Mesendoderm (in vitro differentiated cells): ENCODE measurements at regions not wholly inside any gene's neighbourhood (a gene's known extent, or its start where the extent isn't known, plus 50 kb on each side); places are given as distances from the start of the nearest gene placed in this dataset.

Source experiments
- DNase-seq: peaks from one replicate; pipeline ENCODE4 v3.0.0; 2013
- H2AK5ac ChIP-seq: 2 replicates; pipeline ENCODE4 v1.6.1; 2013; ENCODE audit warnings: low read length, inconsistent platforms
- H2BK120ac ChIP-seq: 2 replicates; pipeline ENCODE4 v1.6.1; 2013; ENCODE audit warnings: low read depth, mild to moderate bottlenecking, low read length, moderate library complexity, mixed read lengths
- H2BK15ac ChIP-seq: replicated peaks from 2 replicates; pipeline ENCODE4 v1.6.1; 2013; ENCODE audit warnings: low read depth, mild to moderate bottlenecking, moderate library complexity
- H2BK5ac ChIP-seq: 2 replicates; pipeline ENCODE4 v1.6.1; 2013; ENCODE audit warnings: low read length, inconsistent platforms
- H3K18ac ChIP-seq: 2 replicates; pipeline ENCODE4 v1.6.1; 2013; ENCODE audit warnings: mild to moderate bottlenecking, low read length, mixed read lengths
- H3K23ac ChIP-seq: one replicate; pipeline ENCODE4 v1.6.1; 2013; ENCODE audit warnings: low read length
- H3K27ac ChIP-seq: 2 replicates; pipeline ENCODE4 v1.5.1; 2013; ENCODE audit warnings: low read depth, mild to moderate bottlenecking, inconsistent platforms, low read length, moderate library complexity
- H3K27me3 ChIP-seq: 2 replicates; pipeline ENCODE4 v1.6.1; 2013; ENCODE audit warnings: low read length, control low read depth, mild to moderate bottlenecking, inconsistent platforms; ENCODE audit not compliant: insufficient read depth, poor library complexity
- H3K36me3 ChIP-seq: 2 replicates; pipeline ENCODE4 v1.6.1; 2013; ENCODE audit warnings: low read length, inconsistent platforms; ENCODE audit not compliant: control insufficient read depth, insufficient read depth
- H3K4ac ChIP-seq: one replicate; pipeline ENCODE4 v1.6.1; 2013; ENCODE audit warnings: low read depth, mild to moderate bottlenecking, low read length, moderate library complexity
- H3K4me1 ChIP-seq: 2 replicates; pipeline ENCODE4 v1.6.1; 2013; ENCODE audit warnings: low read depth, low read length, inconsistent platforms; ENCODE audit not compliant: control insufficient read depth
- H3K4me2 ChIP-seq: 2 replicates; pipeline ENCODE4 v1.6.1; 2013; ENCODE audit warnings: low read length
- H3K4me3 ChIP-seq: 2 replicates; pipeline ENCODE4 v1.5.1; 2013; ENCODE audit warnings: mild to moderate bottlenecking, low read length
- H3K56ac ChIP-seq: one replicate; pipeline ENCODE4 v1.6.1; 2013; ENCODE audit warnings: low read length
- H3K79me1 ChIP-seq: 2 replicates; pipeline ENCODE4 v1.6.1; 2013; ENCODE audit warnings: low read length, inconsistent platforms
- H3K79me2 ChIP-seq: 2 replicates; pipeline ENCODE4 v1.6.1; 2013; ENCODE audit warnings: mild to moderate bottlenecking, low read length; ENCODE audit not compliant: control insufficient read depth, insufficient read depth
- H3K9ac ChIP-seq: 2 replicates; pipeline ENCODE4 v1.6.1; 2013; ENCODE audit warnings: low read length, inconsistent platforms
- H4K5ac ChIP-seq: one replicate; pipeline ENCODE4 v1.6.1; 2013; ENCODE audit warnings: low read length
- H4K8ac ChIP-seq: one replicate; pipeline ENCODE4 v1.6.1; 2013; ENCODE audit warnings: low read depth, mild to moderate bottlenecking, control low read depth, low read length, moderate library complexity
- WGBS: extraction: QIAGEN DNeasy Blood & Tissue Kit; methylation state at CpG from one replicate; pipeline ENCODE4 v1.1.7; 2013; ENCODE audit warnings: low lambda C conversion rate, missing lambda C conversion rate; ENCODE audit not compliant: insufficient coverage; ENCODE audit errors: extremely low coverage; 5-methylcytosine and 5-hydroxymethylcytosine counted together

GRCh38 chr12:93315385-93315906 is 62.3 kb upstream of the NUDT4 start:
- Histone ChIP-seq H3K9ac (no peak overlapping the region), H3K18ac (no peak overlapping the region), H2AK5ac (no peak overlapping the region), H3K79me1 (no peaks in the 10 kb centered on the region), H4K8ac (no peak overlapping the region), H3K36me3 (no peaks in the 10 kb centered on the region), H3K4ac (no peak overlapping the region), H4K5ac (no peak overlapping the region), H2BK120ac (no peak overlapping the region), H3K4me1 (no peaks in the 10 kb centered on the region), H3K23ac (no peak overlapping the region), H3K79me2 (no peaks in the 10 kb centered on the region), H2BK15ac (no peak overlapping the region), H3K27me3 (no peaks in the 10 kb centered on the region), H3K4me2 (no peak overlapping the region), H3K4me3 (no peak overlapping the region), H2BK5ac (no peak overlapping the region), H3K56ac (no peak overlapping the region), H3K27ac (no peak overlapping the region)
- no peak for DNase-seq
- WGBS, result no CpG with 5 or more reads among the region's 9 CpGs

- WGBS, result no CpG with 5 or more reads among the region's 4 CpGs
- Histone ChIP-seq H2BK15ac (no peak overlapping the region), H3K27ac (no peak overlapping the region), H3K79me1 (no peaks in the 10 kb centered on the region), H3K4ac (no peak overlapping the region), H4K5ac (no peak overlapping the region), H3K36me3 (no peaks in the 10 kb centered on the region), H3K27me3 (no peaks in the 10 kb centered on the region), H2BK120ac (no peak overlapping the region), H3K23ac (no peak overlapping the region), H3K56ac (no peak overlapping the region), H2BK5ac (no peak overlapping the region), H3K4me3 (no peak overlapping the region), H3K9ac (no peak overlapping the region), H4K8ac (no peak overlapping the region), H3K4me1 (no peaks in the 10 kb centered on the region), H2AK5ac (no peak overlapping the region), H3K18ac (no peak overlapping the region), H3K79me2 (no peaks in the 10 kb centered on the region), H3K4me2 (no peak overlapping the region)
- no peak for DNase-seq
These were observed 61.7 kb upstream of the NUDT4 start for GRCh38 chr12:93315907-93316622.

- no peak overlapping the region for H3K56ac ChIP-seq
- H3K4me1 ChIP-seq, result no peaks in the 10 kb centered on the region
- no peak overlapping the region for H2BK15ac ChIP-seq
- H4K5ac ChIP-seq, result no peak overlapping the region
- no peak overlapping the region for H3K9ac ChIP-seq
- no peaks in the 10 kb centered on the region for H3K27me3 ChIP-seq
- DNase-seq, result no peak
- H2AK5ac ChIP-seq, result no peak overlapping the region
- no peak overlapping the region for H3K4me3 ChIP-seq
- no peaks in the 10 kb centered on the region for H3K36me3 ChIP-seq
- H3K27ac ChIP-seq, result no peak overlapping the region
- H3K18ac ChIP-seq, result no peak overlapping the region
- no peak overlapping the region for H3K4ac ChIP-seq
- no peak overlapping the region for H2BK5ac ChIP-seq
- no peak overlapping the region for H4K8ac ChIP-seq
- no peak overlapping the region for H3K23ac ChIP-seq
- no peaks in the 10 kb centered on the region for H3K79me2 ChIP-seq
- no peak overlapping the region for H3K4me2 ChIP-seq
- H2BK120ac ChIP-seq, result no peak overlapping the region
- no CpG with 5 or more reads among the region's 1 CpG for WGBS
- no peaks in the 10 kb centered on the region for H3K79me1 ChIP-seq
These were observed 61.1 kb upstream of the NUDT4 start for GRCh38 chr12:93316623-93316971.

DNA sequence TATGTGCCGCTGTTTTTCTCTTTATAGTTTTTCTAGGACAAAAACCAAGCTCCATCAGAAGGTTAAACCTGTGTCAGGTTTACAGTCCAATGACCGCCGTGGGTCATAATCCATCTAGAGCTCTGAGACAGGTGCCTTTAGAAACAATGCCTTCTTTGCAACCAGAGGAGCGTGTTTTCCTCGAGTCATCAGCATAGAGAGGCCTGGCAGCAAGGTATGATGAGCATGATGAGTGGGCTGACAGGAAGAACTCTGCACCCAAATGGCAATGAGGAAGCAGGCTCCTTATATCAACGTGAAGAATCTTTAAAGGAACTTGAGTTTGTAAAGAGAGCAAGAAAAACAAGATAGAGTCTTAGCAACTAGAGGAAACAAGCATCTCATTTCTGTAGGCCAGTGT is 60.5 kb upstream of the NUDT4 start:
- Histone ChIP-seq H2BK15ac (no peak overlapping the region), H3K4me1 (no peaks in the 10 kb centered on the region), H3K4me2 (no peak overlapping the region), H4K8ac (no peak overlapping the region), H2AK5ac (no peak overlapping the region), H2BK5ac (no peak overlapping the region), H3K36me3 (no peaks in the 10 kb centered on the region), H3K4me3 (no peak overlapping the region), H3K79me2 (no peaks in the 10 kb centered on the region), H3K27ac (no peak overlapping the region), H2BK120ac (no peak overlapping the region), H3K18ac (no peak overlapping the region), H3K56ac (no peak overlapping the region), H3K27me3 (no peaks in the 10 kb centered on the region), H3K4ac (no peak overlapping the region), H3K23ac (no peak overlapping the region), H3K79me1 (no peaks in the 10 kb centered on the region), H4K5ac (no peak overlapping the region), H3K9ac (no peak overlapping the region)
- no CpG with 5 or more reads among the region's 6 CpGs for WGBS
- DNase-seq, result peak; percentile 41

DNA sequence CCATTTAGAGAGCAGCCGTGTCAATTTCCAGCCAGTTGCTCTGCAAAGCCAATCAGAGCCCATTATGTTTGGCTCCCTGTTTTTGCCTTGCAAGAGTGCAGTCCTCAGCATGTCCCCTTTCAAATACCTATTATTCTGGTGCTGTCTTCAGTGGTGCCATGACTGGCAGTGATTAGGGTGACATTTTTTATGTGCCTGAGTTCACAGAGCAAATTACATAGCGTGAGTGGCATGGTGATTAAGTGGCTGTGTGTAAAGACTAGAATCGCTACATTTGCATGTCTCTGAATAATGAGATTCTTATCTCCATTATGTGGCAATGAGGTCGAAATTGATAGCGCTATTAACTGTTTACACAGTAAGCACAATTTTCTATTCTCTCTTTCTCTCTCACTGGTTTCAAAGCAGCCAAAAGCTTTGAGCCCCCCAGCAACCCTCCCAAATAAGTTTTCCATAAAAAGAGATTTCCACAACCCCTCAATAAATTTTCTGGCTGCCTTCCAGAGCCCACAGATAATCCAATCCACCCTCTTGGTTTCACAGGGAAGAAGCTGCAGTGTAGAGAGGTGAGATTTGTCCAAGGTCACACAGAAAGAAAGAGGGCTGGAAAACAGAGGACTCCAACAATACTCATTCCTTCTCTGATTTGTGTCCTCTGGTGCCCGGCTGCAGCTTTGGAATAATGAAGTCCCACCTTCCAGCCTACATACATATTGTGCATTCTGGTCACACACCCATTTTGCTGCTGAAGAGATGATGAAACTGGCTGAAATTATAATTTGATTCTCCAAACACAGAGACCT is 58.8 kb upstream of the NUDT4 start:
- H3K4me3 ChIP-seq, result no peak overlapping the region
- no CpG with 5 or more reads among the region's 6 CpGs for WGBS
- no peak overlapping the region for H2BK5ac ChIP-seq
- no peak overlapping the region for H4K5ac ChIP-seq
- no peak overlapping the region for H3K56ac ChIP-seq
- H4K8ac ChIP-seq, result no peak overlapping the region
- H3K4me1 ChIP-seq, result no peaks in the 10 kb centered on the region
- H2BK120ac ChIP-seq, result no peak overlapping the region
- no peak overlapping the region for H3K23ac ChIP-seq
- no peak overlapping the region for H3K4me2 ChIP-seq
- H3K27ac ChIP-seq, result no peak overlapping the region
- H2AK5ac ChIP-seq, result no peak overlapping the region
- no peak for DNase-seq
- H3K36me3 ChIP-seq, result no peaks in the 10 kb centered on the region
- H3K9ac ChIP-seq, result no peak overlapping the region
- H3K79me1 ChIP-seq, result no peaks in the 10 kb centered on the region
- no peaks in the 10 kb centered on the region for H3K27me3 ChIP-seq
- no peaks in the 10 kb centered on the region for H3K79me2 ChIP-seq
- H3K18ac ChIP-seq, result no peak overlapping the region
- H2BK15ac ChIP-seq, result no peak overlapping the region
- no peak overlapping the region for H3K4ac ChIP-seq
